Left colon (tissue), 2 donors: ENCODE measurements at regions not wholly inside any gene's neighbourhood (a gene's known extent, or its start where the extent isn't known, plus 50 kb on each side); places are given as distances from the start of the nearest gene placed in this dataset.
"Not testable (repeated sequence)": the region's sequence is repeated elsewhere in the genome, so short reads cannot be mapped to it uniquely, and the experiment has no call there.

Experiments
- ATAC-seq: fragments of 200-7000 bp; cut with Tn5 transposase; one replicate; pipeline ENCODE4 v1.9.1; 2020; ENCODE audit warnings: mild to moderate bottlenecking, moderate library complexity
- DNase-seq, 2 donors: peaks; one replicate each; pipeline ENCODE4 v3.0.0-alpha.2; 2020
- intact Hi-C, 2 donors: fragments of 100-400 bp; cut with DNase I in 1 of 2; cut with micrococcal nuclease in 1 of 2; formaldehyde crosslinking; loops; one replicate each; pipeline versions ENCODE4 v1.11.2 to v1.14.0; 2022; cut with DNase I, micrococcal nuclease
- donor health status: DM: no; HTN: no; CAD: no.
- donor health status: DM: yes; HTN: yes; CAD: no.

- DNase-seq = no peak
Observed at GRCh38 chr11:37505406-37505805, 907.4 kb upstream of the RAG2 start.

GRCh38 chr11:37504921-37505320 lies 906.9 kb upstream of the RAG2 start:
- no peak for DNase-seq
- ATAC-seq = no peak

More at GRCh38 chr11:37505406-37505805, 907.4 kb upstream of the RAG2 start:
- intact Hi-C loops = no loop called here
- no peak for ATAC-seq

GRCh38 chr11:37504060-37504611 lies 906.1 kb upstream of the RAG2 start:
- ATAC-seq = no peak
- intact Hi-C loops = no loop called here
- DNase-seq = no peak

More at GRCh38 chr11:37504921-37505320, 906.9 kb upstream of the RAG2 start:
- intact Hi-C loops = no loop called here

GRCh38 chr11:37503411-37504059 lies 905.5 kb upstream of the RAG2 start:
- DNase-seq = no peak
- no peak for ATAC-seq
- intact Hi-C loops = no loop called here

GRCh38 chr11:37502202-37502601 lies 904.2 kb upstream of the RAG2 start:
- DNase-seq (no peak), ATAC-seq (no peak)
- intact Hi-C loops = no loop called here

GRCh38 chr11:37500425-37500824 lies 902.4 kb upstream of the RAG2 start:
- no peak for DNase-seq
- ATAC-seq = no peak
- intact Hi-C loops = no loop called here

GRCh38 chr11:37497326-37497725 lies 899.3 kb upstream of the RAG2 start:
- DNase-seq (no peak), ATAC-seq (no peak)
- intact Hi-C loops = no loop called here

GRCh38 chr11:37496201-37496600 lies 898.2 kb upstream of the RAG2 start:
- DNase-seq (no peak), ATAC-seq (no peak)
- intact Hi-C loops = no loop called here

- ATAC-seq (no peak), DNase-seq (no peak)
- intact Hi-C loops = no loop called here
Observed at GRCh38 chr11:37484298-37484697, 886.3 kb upstream of the RAG2 start.

GRCh38 chr11:37483761-37484160 lies 885.7 kb upstream of the RAG2 start:
- ATAC-seq (no peak), DNase-seq (no peak)
- intact Hi-C loops = no loop called here

GRCh38 chr11:37474889-37475288 lies 876.9 kb upstream of the RAG2 start:
- ATAC-seq (no peak), DNase-seq (no peak)
- intact Hi-C loops = no loop called here

GRCh38 chr11:37468344-37468743 lies 870.3 kb upstream of the RAG2 start:
- no peak for DNase-seq
- intact Hi-C loops = no loop called here
- ATAC-seq = no peak

- ATAC-seq (no peak), DNase-seq (no peak)
- intact Hi-C loops = no loop called here
Observed at GRCh38 chr11:37465221-37465620, 867.2 kb upstream of the RAG2 start.

- DNase-seq (no peak), ATAC-seq (no peak)
- intact Hi-C loops = no loop called here
Observed at GRCh38 chr11:37459456-37459855, 861.4 kb upstream of the RAG2 start.

GRCh38 chr11:37456746-37457145 lies 858.7 kb upstream of the RAG2 start:
- ATAC-seq = no peak

GRCh38 chr11:37451903-37452302 lies 853.9 kb upstream of the RAG2 start:
- ATAC-seq (no peak), DNase-seq (no peak)
- intact Hi-C loops = no loop called here

More at GRCh38 chr11:37456746-37457145, 858.7 kb upstream of the RAG2 start:
- DNase-seq = no peak
- intact Hi-C loops = no loop called here

GRCh38 chr11:37450613-37451012 lies 852.6 kb upstream of the RAG2 start:
- ATAC-seq (no peak), DNase-seq (no peak)
- intact Hi-C loops = no loop called here

- intact Hi-C loops = no loop called here
- no peak for DNase-seq
- ATAC-seq = no peak
Observed at GRCh38 chr11:37449146-37449545, 851.1 kb upstream of the RAG2 start.

GRCh38 chr11:37442576-37442975 lies 844.5 kb upstream of the RAG2 start:
- DNase-seq (no peak), ATAC-seq (no peak)
- intact Hi-C loops = no loop called here

- intact Hi-C loops, DNase-seq: not testable (repeated sequence)
Observed at GRCh38 chr11:37431633-37432230, 833.7 kb upstream of the RAG2 start.

More at GRCh38 chr11:37431633-37432230, 833.7 kb upstream of the RAG2 start:
- not testable (repeated sequence) for ATAC-seq
